SH-SY5Y (cell line): ENCODE measurements at regions not wholly inside any gene's neighbourhood (a gene's known extent, or its start where the extent isn't known, plus 50 kb on each side); places are given as distances from the start of the nearest gene placed in this dataset.

Source experiments
- GATA2 ChIP-seq: IDR thresholded peaks from 2 replicates; pipeline ENCODE4 v1.6.1; 2011; ENCODE audit warnings: mild to moderate bottlenecking, low read depth, low read length
- GATA3 ChIP-seq: IDR thresholded peaks from 2 replicates; pipeline ENCODE4 v1.6.1; 2011; ENCODE audit warnings: low read depth, mild to moderate bottlenecking, low read length, moderate library complexity

DNA sequence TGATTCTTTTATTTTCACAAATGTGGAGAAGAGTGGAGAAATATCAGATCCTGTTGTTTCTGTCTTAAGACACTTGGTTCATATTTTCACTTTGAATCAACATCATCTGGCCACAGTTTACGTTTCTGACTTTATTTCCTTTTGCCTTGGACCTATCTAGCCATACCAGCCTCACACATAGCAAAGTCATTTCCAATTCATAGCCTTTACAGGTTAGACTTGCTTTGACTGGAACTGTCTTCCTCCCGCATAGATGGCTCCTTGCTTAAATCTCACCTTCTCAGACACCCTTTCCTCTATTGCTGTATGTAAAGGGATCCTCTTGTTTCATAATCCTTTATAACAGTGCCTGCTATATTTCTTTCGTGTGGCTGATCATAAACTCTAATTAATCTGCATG lies 297.8 kb downstream of the SH3GL2 start:
- TF ChIP-seq GATA3: no peak

DNA sequence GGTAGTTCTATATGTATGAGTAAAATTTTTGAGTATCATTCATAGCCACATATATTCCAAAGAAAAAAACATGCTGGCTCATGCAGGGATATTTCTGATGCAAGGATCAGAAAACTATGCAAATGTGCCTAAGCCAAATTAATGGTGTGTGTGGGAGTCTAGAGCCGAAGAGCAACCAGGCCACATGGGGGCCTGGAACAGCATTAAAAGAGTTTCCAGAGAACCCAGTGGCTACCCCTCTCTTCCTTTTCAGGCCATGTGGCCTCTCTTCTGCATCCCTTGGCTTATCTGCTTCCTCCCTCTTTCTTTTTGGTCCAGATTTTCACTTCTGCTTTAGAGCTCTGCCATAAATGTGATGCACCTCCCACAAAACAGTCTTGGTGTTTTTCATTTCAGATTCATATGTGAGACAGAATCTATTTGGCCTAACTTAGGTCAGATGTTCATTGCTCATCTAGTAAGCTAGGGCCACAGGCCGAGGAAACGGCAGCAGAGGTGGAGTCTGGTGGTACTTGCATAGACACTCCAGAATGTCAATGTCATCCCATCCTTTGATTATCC lies 300.0 kb downstream of the SH3GL2 start:
- TF ChIP-seq GATA3 (no peak), GATA2 (no peak)

DNA sequence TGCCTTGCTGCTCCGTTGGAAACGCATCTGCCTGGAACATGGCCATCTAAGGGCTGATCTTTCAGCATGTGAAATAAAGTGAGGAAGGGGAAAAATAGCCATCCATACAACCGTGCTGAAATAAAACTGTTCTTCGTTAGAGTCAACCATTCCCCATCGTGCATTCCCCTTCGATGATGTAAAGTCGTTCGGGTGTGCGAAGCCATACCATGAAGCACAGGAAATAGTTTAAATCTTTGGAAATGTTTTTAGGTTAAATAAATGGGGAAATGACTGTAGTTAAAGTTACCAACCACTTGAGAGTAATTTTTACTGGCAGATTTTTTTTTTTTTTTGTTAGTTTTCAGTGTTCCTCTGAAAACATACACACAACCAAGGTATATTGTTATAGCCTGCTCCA lies 302.5 kb downstream of the SH3GL2 start:
- no peak for TF ChIP-seq GATA3
- TF ChIP-seq GATA2: no peak

DNA sequence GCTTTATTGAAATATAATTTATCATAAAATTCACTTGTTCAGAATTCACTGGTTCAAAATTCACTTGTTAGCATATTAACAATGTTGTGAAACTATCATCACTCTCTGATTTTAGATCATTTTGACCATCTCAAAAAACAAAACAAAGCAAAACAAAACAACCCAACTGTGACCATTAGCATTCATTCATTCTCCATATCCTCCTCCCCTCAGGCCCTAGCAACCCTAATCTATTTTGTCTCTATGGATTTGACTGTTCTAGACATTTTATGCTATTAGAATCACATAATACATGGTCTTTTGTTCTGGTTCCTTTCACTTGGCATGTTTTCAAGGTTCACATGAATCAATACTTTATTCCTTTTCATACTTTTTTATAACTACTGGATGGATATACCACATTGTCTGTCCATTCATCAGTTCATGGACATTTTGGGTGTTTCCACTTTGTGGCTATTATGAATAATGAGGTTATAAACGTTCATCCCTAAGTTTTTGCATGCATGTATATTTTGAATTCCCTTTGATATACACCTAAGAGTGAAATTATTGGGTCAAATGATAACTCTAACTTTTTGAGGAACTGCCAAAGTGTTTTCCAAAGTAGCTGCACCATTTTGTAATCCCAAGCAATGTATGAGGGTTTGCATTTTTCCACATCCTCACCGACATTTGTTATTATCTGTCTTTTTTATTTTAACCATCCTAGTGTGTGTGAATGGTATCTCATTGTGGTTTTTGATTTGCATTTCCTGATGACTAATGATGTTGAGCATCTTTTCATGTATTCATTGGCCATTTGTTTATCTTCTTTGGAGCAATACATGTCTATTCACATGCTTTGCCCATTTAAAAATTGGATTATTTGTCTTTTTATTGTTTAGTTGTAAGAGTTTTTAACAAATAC lies 304.1 kb downstream of the SH3GL2 start:
- no peak for TF ChIP-seq GATA3
- no peak for TF ChIP-seq GATA2

DNA sequence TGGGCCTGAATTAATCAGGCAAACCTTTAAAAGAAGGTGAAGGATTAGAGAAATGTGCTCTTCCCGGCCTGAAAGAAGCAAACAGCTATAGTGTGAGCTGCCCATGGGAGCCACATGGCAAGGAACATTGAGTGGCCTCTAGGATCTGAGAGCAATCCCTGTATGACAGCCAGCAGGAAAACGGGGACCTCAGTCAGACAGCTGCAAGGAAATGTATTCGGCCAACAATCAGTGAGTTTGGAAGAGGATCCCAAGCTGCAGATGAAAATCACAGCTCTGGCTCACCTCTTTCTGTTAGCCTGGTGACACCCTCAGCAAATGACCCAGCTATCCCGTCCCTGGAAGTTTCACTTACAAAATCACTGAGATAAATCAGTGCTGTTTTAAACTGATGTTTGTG lies 309.2 kb downstream of the SH3GL2 start:
- TF ChIP-seq GATA3 (no peak), GATA2 (no peak)

DNA sequence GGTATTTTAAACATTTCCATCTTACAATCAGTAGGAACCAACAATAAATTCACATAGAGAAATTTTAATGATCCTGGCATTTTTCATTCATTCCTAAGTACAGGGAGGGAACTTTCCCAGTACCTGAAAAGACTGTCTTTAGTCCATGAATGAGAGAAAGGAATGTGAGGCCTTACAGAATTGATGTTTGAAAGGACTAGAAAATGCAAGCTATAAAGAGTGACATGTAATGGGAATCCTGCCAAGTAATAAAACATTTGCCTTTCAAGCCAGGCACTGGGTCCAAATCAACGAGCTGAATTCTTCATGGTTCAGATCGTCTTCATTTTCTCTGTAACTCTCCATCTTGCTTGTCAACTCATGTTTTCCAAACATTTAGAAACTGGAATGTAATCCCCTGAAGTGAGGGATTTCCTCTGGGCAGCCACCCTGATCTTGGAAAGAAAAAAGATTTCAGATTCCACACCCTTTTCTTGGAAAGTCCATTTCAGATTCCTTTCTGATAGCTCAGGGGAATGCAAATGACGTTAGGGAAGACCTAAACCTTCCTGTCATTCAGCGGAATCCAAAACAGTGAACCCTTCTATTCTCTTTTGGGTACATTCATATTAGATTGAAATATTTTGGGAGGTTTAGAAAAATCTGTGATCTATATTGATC lies 315.8 kb downstream of the SH3GL2 start:
- TF ChIP-seq GATA2: no peak
- TF ChIP-seq GATA3: no peak

DNA sequence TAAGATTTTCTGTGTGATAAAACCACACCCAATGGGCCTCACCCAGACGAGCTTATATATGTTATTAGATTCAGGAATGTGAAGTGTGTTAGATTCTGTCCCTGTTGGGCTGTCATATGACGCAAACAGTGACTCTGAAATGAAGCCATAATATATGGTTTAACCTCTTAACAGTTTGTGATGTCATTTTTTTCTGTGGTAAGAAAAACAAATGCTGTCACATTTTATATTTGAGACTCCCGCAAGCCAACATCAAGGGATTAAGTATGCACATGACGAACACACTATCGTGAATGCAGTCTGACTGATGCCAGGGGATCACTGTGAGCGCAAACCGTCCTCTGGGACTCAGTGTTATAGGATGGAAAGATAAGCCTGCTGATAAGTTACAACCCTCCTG lies 321.7 kb downstream of the SH3GL2 start:
- TF ChIP-seq GATA3: no peak
- TF ChIP-seq GATA2: no peak

DNA sequence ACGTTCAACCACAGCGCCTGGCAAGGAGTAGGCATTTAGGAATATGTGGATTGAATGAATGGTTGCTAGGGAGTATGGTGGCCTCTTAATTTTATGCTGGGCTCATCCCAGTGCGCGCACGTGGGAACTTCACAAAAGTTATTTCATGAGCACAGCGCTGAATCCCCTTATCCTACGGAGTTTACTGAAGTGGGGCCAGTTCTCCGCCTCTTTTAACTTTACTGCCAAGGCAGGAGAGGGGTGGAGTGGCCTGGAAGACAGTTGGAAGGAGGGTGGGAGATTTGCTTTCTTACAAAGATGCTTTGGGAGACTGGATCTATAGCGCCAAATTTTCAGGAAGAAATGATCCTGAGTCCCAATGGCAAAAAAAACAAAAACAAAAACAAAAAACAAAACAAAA lies 326.5 kb downstream of the SH3GL2 start:
- TF ChIP-seq GATA3 (no peak), GATA2 (no peak)

DNA sequence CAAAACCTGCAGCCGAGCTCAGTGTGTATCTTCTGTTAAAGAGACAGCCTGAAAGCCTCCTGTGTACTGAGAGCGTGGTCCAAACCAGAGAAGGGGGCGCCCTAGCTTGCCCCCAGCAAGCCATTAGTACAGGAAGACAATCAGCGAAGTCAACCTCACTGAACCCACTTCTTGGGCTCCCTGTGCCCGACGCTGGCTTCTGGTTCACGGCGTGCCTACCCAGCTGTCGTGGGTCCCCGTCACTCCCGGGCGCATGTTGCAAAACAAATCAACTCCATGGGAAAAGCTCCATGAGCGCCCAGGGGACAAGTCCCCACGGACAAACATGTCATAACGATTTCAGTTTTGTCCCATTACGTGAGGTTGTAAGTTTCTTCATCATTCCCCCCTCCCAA lies 326.9 kb downstream of the SH3GL2 start:
- TF ChIP-seq GATA2: no peak
- TF ChIP-seq GATA3: no peak

DNA sequence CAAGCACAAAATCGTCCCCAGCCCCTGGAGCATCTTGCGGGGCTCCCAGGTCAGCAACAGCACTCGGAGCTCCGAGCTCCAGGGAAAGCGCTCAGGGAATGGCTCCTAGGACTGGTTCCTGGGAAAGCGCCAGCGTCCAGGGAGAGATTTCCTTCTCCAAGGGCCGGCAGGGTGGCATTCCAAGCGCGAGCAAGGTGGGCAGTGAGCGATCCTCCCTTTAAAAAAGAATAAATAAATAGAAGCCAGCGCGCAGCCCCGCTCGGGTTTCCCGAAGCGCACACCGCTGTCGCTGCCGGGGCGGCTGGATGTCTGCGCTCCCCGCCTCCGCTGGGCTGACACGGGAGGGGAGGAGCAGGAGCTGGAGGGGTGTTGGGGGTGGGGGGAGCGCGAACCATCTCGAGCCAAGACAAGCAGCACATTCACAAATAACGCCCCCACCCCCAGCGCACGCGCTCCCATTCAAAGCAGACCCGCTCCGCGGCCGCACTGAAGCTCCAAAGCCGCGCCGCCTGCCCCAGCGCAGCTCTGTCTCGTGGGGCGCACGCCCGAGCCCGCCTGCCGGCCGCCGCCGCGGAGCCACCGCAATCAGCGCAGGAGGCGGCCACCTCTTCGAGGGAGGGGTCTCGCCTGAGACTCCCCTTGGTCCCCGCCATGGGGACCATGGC lies 327.4 kb downstream of the SH3GL2 start:
- no peak for TF ChIP-seq GATA3
- no peak for TF ChIP-seq GATA2

DNA sequence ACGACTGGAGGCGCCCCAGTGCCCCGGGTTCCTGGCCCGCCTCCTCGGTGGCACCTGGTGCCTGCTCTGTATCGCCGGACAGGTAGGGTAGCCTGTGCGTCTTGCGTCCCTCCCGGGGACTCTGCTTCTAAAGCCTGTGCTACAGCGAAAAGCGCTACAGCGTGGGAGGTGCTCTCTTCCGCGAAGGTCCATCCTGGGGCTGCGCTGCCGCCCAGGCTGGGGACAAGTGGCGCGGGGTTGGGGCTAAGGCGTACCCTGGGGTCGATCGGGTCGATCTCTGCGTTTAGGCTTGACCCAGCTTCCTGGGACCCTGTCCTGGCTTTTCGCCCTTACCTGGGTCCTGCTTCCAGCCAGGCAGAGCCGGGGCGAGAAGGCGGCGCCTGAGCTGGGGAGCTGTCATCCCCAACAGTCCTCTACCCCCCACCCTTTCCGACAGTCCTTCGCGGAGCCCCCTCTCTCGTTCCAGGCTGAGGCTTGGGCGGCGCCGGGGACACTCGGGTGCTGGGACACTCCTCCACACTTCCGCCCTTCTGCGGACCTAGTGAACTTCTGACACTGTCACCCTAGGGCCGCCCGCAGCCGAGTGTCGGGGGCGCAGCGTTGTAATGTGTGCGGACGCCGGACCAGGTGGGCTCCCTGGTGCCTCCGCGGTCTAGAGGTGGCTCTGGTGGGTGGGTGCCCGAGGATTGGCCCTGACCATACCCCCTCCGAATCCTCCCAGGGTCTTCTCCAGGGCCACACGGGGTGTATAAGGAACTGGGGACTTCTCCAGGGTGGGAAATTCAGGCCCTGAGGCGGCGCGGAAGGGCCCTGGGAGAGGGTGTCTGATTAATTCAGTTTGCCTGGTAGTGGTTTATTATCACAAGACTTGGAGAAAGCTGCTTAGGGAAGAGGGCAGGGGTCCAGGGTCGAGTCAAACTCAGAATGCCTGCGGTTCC lies 328.2 kb downstream of the SH3GL2 start:
- TF ChIP-seq GATA2 (no peak), GATA3 (no peak)

DNA sequence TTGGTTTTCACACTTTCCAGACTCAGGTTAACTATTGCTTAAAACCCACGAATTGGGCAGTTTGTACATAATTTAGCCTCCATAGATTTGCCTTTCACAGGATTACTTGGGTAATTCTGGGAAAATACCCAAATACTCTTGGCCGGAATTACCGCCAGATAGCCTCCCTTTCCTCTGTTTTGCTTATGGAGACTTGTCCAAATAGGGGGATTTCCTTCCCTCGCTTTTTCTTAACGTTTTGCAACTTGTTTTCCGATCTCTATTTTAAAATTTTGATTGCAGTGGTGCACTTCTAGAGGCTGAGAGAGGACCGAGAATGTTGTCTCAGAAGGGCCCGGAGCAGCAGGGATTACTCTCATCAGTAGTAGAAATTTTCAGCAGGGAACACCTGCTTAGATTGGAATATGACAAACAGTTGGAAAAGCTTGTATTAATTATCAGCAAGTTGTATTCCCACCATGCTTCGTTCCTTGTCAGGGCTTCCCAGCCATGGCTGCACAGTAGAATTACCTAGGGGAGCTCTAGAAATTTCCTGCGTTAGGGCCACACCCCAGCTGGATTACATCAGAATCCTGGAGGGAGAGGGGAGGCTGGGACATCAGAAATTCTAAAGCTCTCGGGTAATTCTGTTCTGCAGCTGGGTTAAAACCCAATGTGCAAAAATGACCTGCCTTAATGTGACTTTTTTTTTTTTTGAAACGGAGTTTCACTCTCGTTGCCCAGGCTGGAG lies 329.1 kb downstream of the SH3GL2 start:
- no peak for TF ChIP-seq GATA3
- TF ChIP-seq GATA2: no peak

DNA sequence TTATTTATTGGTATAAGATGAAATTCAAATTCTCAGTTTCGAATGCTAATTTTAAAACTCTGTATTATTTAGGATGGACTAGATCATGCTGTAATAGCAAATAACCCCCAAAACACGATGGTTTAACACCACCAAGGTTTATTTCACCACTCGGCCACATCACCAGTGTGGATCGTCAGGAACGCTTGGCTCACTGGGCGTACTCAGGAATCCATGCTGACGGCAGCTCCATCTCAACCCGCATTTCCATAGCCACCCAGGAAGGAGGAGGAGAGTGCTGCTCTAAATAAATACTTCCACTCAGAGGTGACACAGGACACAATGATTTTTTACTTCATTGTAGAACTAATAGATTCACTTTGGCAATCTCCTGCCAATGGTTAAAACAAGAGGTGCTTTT lies 347.4 kb downstream of the SH3GL2 start:
- TF ChIP-seq GATA2 (no peak), GATA3 (no peak)
